ENCODE measurements at regions not wholly inside any gene's neighbourhood (a gene's known extent, or its start where the extent isn't known, plus 50 kb on each side); places are given as distances from the start of the nearest gene placed in this dataset.

DNA sequence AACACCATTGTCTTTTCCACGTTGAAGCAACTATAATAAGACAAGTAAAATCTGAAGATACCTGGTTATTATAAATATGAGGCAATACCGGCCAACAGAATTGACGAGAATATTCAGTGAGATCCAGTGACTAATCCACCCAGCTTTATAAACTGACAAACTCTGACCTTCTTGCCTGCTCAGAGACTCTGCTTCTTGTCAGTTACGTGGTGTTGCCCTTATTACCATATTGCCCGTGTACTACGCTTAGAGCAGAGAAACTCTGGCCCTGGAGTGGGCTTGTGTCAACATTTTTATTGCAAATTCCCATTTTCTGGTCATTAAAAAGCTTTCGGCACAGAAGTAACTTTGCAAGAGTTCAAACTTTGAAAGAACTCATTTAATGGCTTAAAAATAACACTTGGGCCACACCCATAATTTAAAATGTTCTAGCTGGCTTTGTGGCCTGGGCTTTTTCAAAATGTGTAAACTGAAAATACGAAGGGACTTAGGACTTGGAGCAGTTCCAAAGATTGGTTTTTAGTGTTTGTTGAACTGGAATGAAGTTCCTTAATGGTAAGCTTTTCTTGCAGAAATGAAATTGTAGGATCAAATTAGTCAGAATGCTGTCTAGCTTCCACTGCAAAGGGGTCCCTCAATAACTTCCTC, 266.2 kb downstream of the LMO4 start:
- TF ChIP-seq, protein P1, sequence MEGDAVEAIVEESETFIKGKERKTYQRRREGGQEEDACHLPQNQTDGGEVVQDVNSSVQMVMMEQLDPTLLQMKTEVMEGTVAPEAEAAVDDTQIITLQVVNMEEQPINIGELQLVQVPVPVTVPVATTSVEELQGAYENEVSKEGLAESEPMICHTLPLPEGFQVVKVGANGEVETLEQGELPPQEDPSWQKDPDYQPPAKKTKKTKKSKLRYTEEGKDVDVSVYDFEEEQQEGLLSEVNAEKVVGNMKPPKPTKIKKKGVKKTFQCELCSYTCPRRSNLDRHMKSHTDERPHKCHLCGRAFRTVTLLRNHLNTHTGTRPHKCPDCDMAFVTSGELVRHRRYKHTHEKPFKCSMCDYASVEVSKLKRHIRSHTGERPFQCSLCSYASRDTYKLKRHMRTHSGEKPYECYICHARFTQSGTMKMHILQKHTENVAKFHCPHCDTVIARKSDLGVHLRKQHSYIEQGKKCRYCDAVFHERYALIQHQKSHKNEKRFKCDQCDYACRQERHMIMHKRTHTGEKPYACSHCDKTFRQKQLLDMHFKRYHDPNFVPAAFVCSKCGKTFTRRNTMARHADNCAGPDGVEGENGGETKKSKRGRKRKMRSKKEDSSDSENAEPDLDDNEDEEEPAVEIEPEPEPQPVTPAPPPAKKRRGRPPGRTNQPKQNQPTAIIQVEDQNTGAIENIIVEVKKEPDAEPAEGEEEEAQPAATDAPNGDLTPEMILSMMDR (IDR thresholded peaks at IDR 0.05), result no peak
- TF ChIP-seq POLR2A (IDR thresholded peaks at IDR 0.05), result no peak

Data from testis (tissue), 2 donors.